Lower leg skin (tissue), 3 donors: ENCODE measurements at regions not wholly inside any gene's neighbourhood (a gene's known extent, or its start where the extent isn't known, plus 50 kb on each side); places are given as distances from the start of the nearest gene placed in this dataset.

Source experiments
- CTCF ChIP-seq, 3 donors: fragments of 450-650 bp; IDR thresholded peaks; one replicate each; pipeline ENCODE4 v1.5.1; 2016; ENCODE audit warnings: antibody characterized with exemption in 3 of 3, mild to moderate bottlenecking in 3 of 3, moderate library complexity in 2 of 3
- POLR2A ChIP-seq, 2 donors: fragments of 450-650 bp; IDR thresholded peaks; one replicate each; pipeline ENCODE4 v1.6.1; 2016 to 2017; ENCODE audit warnings: antibody characterized with exemption in 2 of 2, mild to moderate bottlenecking in 1 of 2, moderate library complexity in 1 of 2

- no peak for TF ChIP-seq CTCF (IDR thresholded peaks at IDR 0.05)
- no peak for TF ChIP-seq POLR2A (IDR thresholded peaks at IDR 0.05)
Measured at GRCh38 chr5:28750251-28750650, 1711.9 kb upstream of the CDH9 start.
